Activated CD4-positive, CD25-positive, alpha-beta regulatory T cell (primary cell): ENCODE measurements at regions not wholly inside any gene's neighbourhood (a gene's known extent, or its start where the extent isn't known, plus 50 kb on each side); places are given as distances from the start of the nearest gene placed in this dataset.

Source experiments
- DNase-seq, 4 experiments: peaks; one replicate each; lab custom pipeline; 2025; lab: John Stamatoyannopoulos, UW

- DNase-seq, result no peak
Observed at GRCh38 chr11:45597097-45597496, 68.3 kb downstream of the CHST1 start.

DNA sequence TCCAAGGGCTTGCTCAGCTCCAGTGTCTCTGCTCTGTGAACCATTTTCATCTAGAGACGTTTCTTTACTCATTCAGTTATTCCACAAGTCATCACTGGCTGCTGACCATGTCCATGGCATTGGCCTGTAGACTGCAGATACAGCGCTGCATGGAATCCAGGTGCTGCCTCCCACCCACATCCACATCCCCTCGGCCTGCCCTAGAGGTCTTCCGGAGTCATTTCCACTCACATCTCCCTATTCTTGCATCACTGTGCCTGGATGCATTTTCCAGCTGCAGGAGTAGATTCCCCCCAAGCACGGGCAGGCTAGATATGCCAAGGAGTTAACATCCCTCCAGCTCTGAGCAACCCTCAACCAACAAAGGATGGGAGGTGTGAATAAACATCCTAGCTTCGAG, 68.9 kb downstream of the CHST1 start:
- no peak for DNase-seq

DNA sequence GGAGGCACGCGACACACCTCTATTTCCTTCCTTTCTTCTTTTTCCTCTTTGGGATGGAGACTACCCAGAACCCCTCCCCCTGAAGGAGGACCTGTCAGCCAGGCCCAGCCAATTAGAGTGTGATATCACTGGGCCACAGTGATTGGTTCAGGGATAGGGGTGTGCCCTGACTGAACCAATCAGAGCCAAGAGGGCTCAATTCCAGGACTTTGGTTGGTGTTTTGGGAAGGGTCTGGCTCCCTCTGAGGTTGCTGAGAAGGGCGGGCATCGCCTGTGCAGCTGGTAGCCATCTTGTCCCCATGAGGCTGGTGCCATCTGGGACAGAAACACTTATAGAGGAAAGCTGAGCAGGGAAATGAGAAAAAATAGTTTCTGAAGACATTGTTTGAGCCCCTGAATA, 71.4 kb downstream of the CHST1 start:
- no peak for DNase-seq

DNA sequence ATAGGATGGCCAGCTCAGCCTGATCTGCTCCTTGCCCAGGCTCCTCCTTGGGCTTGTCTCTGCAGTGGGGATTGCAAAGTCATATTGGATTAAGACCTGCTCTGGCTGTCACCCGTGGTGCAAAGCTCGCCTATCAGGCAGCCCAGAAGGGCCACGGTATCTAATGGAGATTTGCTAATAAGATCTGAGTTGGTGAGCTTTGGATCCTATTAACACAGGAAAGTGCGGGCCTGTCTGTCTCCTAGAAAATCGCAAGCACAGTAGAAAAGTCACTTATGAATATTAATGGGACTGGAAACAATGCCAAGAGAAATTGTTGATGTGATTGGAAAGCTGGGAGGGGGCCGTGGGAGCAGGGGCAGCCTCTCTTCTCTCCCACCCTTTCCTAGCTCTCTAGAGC, 72.8 kb downstream of the CHST1 start:
- DNase-seq, result no peak

DNA sequence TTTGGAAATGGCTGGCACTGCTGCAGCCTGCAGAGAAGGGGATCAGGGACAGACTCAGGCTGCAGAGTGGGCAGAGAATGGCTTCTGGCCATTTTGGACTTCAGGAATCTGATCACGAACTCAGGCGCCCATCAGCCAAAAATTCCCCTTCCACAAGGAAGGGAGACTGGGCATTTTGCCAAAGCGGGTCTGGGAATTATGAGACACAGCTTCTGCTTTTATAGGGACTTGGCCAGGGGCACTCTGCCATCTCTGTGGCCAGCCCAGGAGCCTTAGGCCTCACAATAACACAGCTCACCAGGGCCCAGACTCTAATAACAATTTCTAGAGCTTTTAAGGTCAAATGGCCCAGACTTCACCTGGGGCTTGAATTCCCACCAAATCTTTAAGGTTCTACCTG, 74.7 kb downstream of the CHST1 start:
- no peak for DNase-seq

DNA sequence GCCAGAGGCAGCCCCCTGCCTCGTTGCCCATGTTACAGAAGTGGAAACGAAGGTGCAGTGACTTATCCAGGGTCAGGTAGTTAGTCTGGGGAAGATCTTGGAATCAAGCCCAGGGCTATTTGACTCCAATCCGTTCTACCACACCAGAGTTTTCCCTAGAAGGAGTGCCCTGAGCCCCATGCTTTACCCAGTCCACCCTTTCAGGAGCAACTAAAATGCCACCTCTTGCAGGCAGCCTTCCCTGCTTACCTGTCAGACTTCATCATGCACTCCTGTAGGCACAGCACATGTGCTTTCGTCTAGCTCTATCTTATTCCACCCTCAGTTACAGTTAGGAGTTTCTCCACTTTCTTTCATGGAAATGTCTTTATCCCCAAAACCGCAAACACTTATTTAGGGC, 80.2 kb downstream of the CHST1 start:
- DNase-seq, result no peak

- DNase-seq, result no peak
Observed at GRCh38 chr11:45583981-45584566, 81.3 kb downstream of the CHST1 start.

DNA sequence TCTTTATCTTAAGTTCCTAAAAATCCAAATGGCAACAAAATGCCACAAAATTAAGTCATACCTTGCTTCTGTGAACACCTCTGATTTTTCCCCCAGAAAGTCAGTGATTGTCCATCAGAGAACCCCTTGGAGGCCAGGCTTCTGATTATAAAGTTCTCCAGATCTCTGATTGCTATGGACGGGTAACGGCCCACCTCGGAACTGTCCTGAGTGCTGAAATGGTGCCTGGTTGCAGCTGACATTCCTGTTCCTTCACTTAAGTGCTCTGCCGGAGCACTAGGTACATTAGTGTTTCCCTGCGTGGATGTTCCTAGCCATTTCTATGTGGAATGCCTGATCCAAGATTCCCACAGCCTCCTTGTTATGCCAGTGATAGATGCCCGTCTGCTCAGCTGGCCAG, 85.0 kb downstream of the CHST1 start:
- DNase-seq, result no peak

GRCh38 chr11:45578316-45578715, 87.1 kb downstream of the CHST1 start:
- no peak for DNase-seq

GRCh38 chr11:45577752-45578151, 87.7 kb downstream of the CHST1 start:
- no peak for DNase-seq

- DNase-seq, result no peak
Observed at GRCh38 chr11:45576461-45577215, 88.8 kb downstream of the CHST1 start.

DNA sequence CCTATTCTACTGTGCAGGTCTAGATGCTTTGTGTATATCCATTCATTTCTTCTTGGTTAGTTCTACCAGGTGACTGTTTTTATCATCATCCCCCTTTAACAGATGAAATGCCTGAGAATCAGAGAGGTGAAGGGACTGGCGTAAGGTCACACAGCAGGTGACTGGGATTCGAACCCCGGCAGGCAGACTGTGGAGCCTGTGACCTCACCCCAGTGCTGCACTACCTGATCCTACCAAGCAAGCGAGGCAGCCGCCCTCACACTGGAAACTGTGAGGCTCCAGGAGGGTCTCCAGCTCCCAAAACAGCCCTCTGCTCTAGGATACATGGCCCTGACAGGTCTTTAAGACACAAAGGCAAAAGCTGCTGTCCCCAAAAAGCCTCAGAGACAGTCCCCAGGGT, 91.7 kb downstream of the CHST1 start:
- DNase-seq, result no peak

GRCh38 chr11:45572354-45573123, 92.9 kb downstream of the CHST1 start:
- no peak for DNase-seq

GRCh38 chr11:45569776-45570175, 95.6 kb downstream of the CHST1 start:
- no peak for DNase-seq

GRCh38 chr11:45568049-45568448, 97.4 kb downstream of the CHST1 start:
- DNase-seq, result no peak

- DNase-seq, result no peak
Observed at GRCh38 chr11:45565446-45565988, 99.9 kb downstream of the CHST1 start.

DNA sequence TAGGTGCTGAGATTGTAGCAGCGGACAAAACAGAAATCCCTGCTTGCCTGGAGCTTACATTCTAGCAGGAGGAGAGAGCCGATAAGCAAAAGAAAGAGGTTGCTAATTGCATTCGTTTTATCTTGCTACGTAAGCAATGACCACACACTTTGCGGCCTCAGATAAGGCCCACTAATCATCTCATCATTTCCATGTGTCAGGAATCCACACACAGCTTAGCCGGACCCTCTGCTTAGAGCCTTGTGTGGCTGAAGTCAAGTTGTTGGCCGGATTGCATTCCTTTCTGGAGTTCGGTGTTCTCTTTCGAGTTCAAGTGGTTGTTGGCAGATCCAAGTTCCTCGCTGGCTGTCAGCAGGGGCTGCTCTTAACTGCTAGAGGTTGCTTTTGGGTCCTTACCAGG, 101.6 kb downstream of the CHST1 start:
- no peak for DNase-seq

DNA sequence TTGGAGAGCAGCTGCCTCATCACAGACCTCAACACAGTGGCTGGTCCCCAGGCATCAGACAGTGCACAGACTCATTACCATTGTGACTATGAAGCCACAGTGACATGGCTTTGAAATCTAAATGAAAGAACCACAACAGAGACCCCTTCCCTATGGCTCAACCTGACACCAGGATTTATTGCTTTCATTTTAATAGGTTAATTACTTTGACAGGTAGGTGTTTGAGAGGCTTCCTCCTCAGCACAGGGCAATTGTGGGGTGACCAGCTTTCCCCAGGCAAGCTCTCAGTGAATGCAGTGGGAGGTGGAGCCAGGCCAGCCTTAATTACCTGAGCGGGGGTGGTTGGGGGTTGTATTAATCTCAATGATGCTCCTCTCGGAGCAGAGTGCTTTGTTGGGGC, 102.3 kb downstream of the CHST1 start:
- no peak for DNase-seq

- no peak for DNase-seq
Observed at GRCh38 chr11:45560913-45561281, 104.5 kb downstream of the CHST1 start.

- no peak for DNase-seq
Observed at GRCh38 chr11:45560155-45560912, 105.1 kb downstream of the CHST1 start.

DNA sequence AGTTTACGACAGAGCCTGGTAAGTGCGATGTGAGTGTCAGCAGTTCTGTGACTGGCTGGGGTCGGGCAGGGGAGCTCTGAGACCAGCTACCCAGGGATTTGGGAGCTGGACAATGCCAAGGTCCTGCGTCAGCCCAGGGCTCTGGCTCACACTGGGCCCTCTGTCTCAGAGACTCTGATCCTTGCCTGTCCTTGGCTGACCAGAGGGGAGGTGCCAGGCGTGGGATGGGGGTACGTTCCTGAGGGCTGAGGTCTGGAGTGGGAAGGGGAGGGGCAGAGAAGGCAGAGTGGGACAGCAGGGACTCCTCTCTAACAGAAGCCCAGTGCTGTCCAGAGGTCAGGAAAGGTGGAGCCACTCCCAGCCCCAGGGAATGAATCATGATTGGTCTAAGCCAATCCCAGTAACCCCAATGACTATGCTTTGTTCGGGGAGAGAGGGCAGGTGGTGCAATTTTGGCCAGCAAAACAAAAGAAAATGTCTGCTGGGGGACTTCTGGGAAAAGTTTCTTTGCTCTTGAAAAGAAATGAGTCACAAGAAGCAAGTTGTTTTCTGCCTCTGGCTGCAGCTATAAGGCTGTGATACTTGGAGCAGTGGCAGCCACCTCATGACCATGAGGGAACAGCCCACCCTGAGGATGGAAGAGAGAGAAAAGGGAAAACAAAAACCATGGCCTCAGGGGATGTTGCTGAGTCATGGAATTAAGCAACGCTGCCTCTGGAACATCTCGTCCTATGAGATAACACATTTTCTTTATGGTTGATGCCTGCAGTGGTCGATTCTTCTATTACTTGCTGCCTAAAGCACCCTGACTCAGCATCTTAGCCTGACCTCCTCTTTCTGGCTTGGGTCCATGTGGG, 108.3 kb downstream of the CHST1 start:
- no peak for DNase-seq
